SK-N-SH (cell line): ENCODE measurements at regions not wholly inside any gene's neighbourhood (a gene's known extent, or its start where the extent isn't known, plus 50 kb on each side); places are given as distances from the start of the nearest gene placed in this dataset.

Experiments used
- CTCF ChIA-PET: fragments of 300-600, 350-600 bp; formaldehyde crosslinking; extraction: SDS; loops from one replicate; lab custom pipeline; 2021; lab: Yijun Ruan, JAX
- POLR2A ChIA-PET: fragments of 350-600 bp; sonication (Branson Sonifier 250); formaldehyde crosslinking; extraction: SDS; loops from one replicate; lab custom pipeline; 2020; ENCODE audit warnings: antibody characterized with exemption, inconsistent platforms; lab: Yijun Ruan, JAX
- DNase-seq: peaks from one replicate; pipeline ENCODE4 v3.0.0; 2012
- H2AFZ ChIP-seq: fragments of 200-600 bp; sonication (generic); 2 replicates; pipeline ENCODE4 v1.8.1; 2016; ENCODE audit warnings: antibody characterized with exemption, mild to moderate bottlenecking, low read depth
- H3F3A ChIP-seq: fragments of 200-600 bp; sonication (generic); replicated peaks from 2 replicates; pipeline ENCODE3; 2016; ENCODE audit warnings: antibody characterized with exemption, mild to moderate bottlenecking; ENCODE audit not compliant: insufficient read depth
- H3K27ac ChIP-seq, 2 experiments: fragments of 200-500 bp in 1 of 2; fragments of 200-600 bp in 1 of 2; sonication (Bioruptor generic) in 1 of 2; sonication (generic), shearing (Covaris generic) in 1 of 2; 2 replicates each; pipeline versions ENCODE4 v1.5.1 to v1.6.1; 2014 to 2016; ENCODE audit warnings: low read depth in 2 of 2, inconsistent platforms in 1 of 2, low read length in 1 of 2, mild to moderate bottlenecking in 1 of 2, mixed read lengths in 1 of 2
- H3K27me3 ChIP-seq: fragments of 200-600 bp; sonication (generic), shearing (Covaris generic); 2 replicates; pipeline ENCODE4 v1.6.1; 2016; ENCODE audit warnings: mixed run types; ENCODE audit not compliant: insufficient read depth
- H3K36me3 ChIP-seq, 2 experiments: fragments of 200-500 bp in 1 of 2; fragments of 200-600 bp in 1 of 2; sonication (Bioruptor generic) in 1 of 2; sonication (generic) in 1 of 2; replicated peaks in 1 of 2; 2 replicates each; pipeline versions ENCODE3 to v1.5.1; 2014 to 2016; ENCODE audit warnings: low read length in 1 of 2, mild to moderate bottlenecking in 1 of 2; ENCODE audit not compliant: insufficient read depth in 2 of 2, control insufficient read depth in 1 of 2
- H3K4me1 ChIP-seq, 2 experiments: fragments of 200-500 bp in 1 of 2; fragments of 200-600 bp in 1 of 2; sonication (Bioruptor generic) in 1 of 2; sonication (generic), shearing (Covaris generic) in 1 of 2; 2 replicates each; pipeline versions ENCODE4 v1.5.1 to v1.6.1; 2014 to 2016; ENCODE audit warnings: low read depth in 1 of 2, low read length in 1 of 2, mixed run types in 1 of 2; ENCODE audit not compliant: insufficient read depth in 2 of 2, control insufficient read depth in 1 of 2
- H3K4me2 ChIP-seq: fragments of 200-600 bp; sonication (generic), shearing (Covaris generic); 2 replicates; pipeline ENCODE4 v1.6.1; 2017; ENCODE audit warnings: mixed run types
- H3K4me3 ChIP-seq, 2 experiments: fragments of 200-500 bp in 1 of 2; fragments of 200-600 bp in 1 of 2; sonication (Bioruptor generic) in 1 of 2; sonication (generic), shearing (Covaris generic) in 1 of 2; 2 replicates each; pipeline versions ENCODE4 v1.5.1 to v1.8.1; 2014 to 2016; ENCODE audit warnings: low read depth in 2 of 2, inconsistent platforms in 1 of 2, low read length in 1 of 2, mild to moderate bottlenecking in 1 of 2, mixed read lengths in 1 of 2, moderate library complexity in 1 of 2
- H3K79me2 ChIP-seq: fragments of 200-600 bp; sonication (generic); 2 replicates; pipeline ENCODE4 v1.8.1; 2017; ENCODE audit warnings: mild to moderate bottlenecking; ENCODE audit not compliant: insufficient read depth
- H3K9ac ChIP-seq: fragments of 200-600 bp; sonication (generic); 2 replicates; pipeline ENCODE4 v1.6.1; 2017; ENCODE audit warnings: mixed run types
- H3K9me2 ChIP-seq: fragments of 200-600 bp; sonication (generic); 2 replicates; pipeline ENCODE4 v1.6.1; 2017; ENCODE audit warnings: mixed run types
- H3K9me3 ChIP-seq: fragments of 200-600 bp; sonication (generic); 2 replicates; pipeline ENCODE4 v1.6.1; 2017; ENCODE audit warnings: mixed run types, mild to moderate bottlenecking, moderate library complexity
- H4K20me1 ChIP-seq: fragments of 200-600 bp; sonication (generic); 2 replicates; pipeline ENCODE4 v1.6.1; 2017; ENCODE audit warnings: mild to moderate bottlenecking, mixed run types; ENCODE audit not compliant: insufficient read depth
- CHD2 ChIP-seq: fragments of 150-350 bp; IDR thresholded peaks from 2 replicates; pipeline ENCODE4 v1.6.1; 2018; ENCODE audit warnings: low read length; ENCODE audit not compliant: partially characterized antibody
- CTCF ChIP-seq: fragments of 200-600 bp; sonication (generic); IDR thresholded peaks from 2 replicates; pipeline ENCODE4 v1.6.1; 2017; ENCODE audit warnings: antibody characterized with exemption, mild to moderate bottlenecking, moderate library complexity
- FOSL2 ChIP-seq: IDR thresholded peaks from 2 replicates; pipeline ENCODE4 v1.4.0; 2012; ENCODE audit warnings: low read depth, mild to moderate bottlenecking, moderate library complexity, borderline replicate concordance
- GATA2 ChIP-seq: sonication (generic); formaldehyde crosslinking; IDR thresholded peaks from 2 replicates; pipeline ENCODE4 v1.5.0; 2020; ENCODE audit warnings: mild to moderate bottlenecking, missing genetic modification reagents
- IRF3 ChIP-seq: fragments of 150-350 bp; IDR thresholded peaks from 2 replicates; pipeline ENCODE4 v1.6.1; 2016; ENCODE audit warnings: mild to moderate bottlenecking, low read depth, low read length
- JUND ChIP-seq: IDR thresholded peaks from 2 replicates; pipeline ENCODE4 v1.4.0; 2012
- MAX ChIP-seq: IDR thresholded peaks from 2 replicates; pipeline ENCODE4 v1.4.0; 2012; ENCODE audit warnings: low read depth
- NRF1 ChIP-seq: IDR thresholded peaks from 2 replicates; pipeline ENCODE4 v1.6.1; 2012; ENCODE audit warnings: low read depth, mild to moderate bottlenecking, low read length
- PBX3 ChIP-seq: IDR thresholded peaks from 2 replicates; pipeline ENCODE4; 2012
- POLR2AphosphoS5 ChIP-seq: IDR thresholded peaks from 2 replicates; pipeline ENCODE4 v1.6.1; 2012; ENCODE audit warnings: low read depth, low read length
- RAD21 ChIP-seq: IDR thresholded peaks from 2 replicates; pipeline ENCODE4 v1.6.1; 2012; ENCODE audit warnings: mild to moderate bottlenecking, low read length
- RXRA ChIP-seq: IDR thresholded peaks from 2 replicates; pipeline ENCODE4 v1.4.0; 2012; ENCODE audit warnings: low read depth, mild to moderate bottlenecking, borderline replicate concordance
- SMC3 ChIP-seq: IDR thresholded peaks from 2 replicates; pipeline ENCODE4 v1.6.1; 2012; ENCODE audit warnings: low read depth, low read length, improper control_type of control experiment
- TAF1 ChIP-seq: IDR thresholded peaks from 2 replicates; pipeline ENCODE4 v1.6.1; 2012; ENCODE audit warnings: low read depth, mild to moderate bottlenecking, low read length, moderate library complexity, borderline replicate concordance
- TCF12 ChIP-seq: IDR thresholded peaks from 2 replicates; pipeline ENCODE4 v1.4.0; 2012
- USF2 ChIP-seq: fragments of 150-350 bp; IDR thresholded peaks from 2 replicates; pipeline ENCODE4 v1.6.1; 2017; ENCODE audit warnings: antibody characterized with exemption, low read length, low read depth, borderline replicate concordance
- YY1 ChIP-seq: IDR thresholded peaks from 2 replicates; pipeline ENCODE4 v1.4.0; 2012; ENCODE audit warnings: low read depth, mild to moderate bottlenecking
- ZBTB33 ChIP-seq: IDR thresholded peaks from 2 replicates; pipeline ENCODE4 v1.4.0; 2012; ENCODE audit warnings: low read depth, borderline replicate concordance
- WGBS: methylation state at CpG from one replicate; pipeline ENCODE4 v1.1.6; 2017; ENCODE audit warnings: low lambda C conversion rate; 5-methylcytosine and 5-hydroxymethylcytosine counted together

GRCh38 chr1:90106311-90106710, 111.4 kb downstream of the ZNF326 start:
- no peak for DNase-seq

More at GRCh38 chr1:90106311-90106710, 111.4 kb downstream of the ZNF326 start:
- ChIA-PET POLR2A (no interaction called here), CTCF (interaction anchor here (2.7 kb wide), 1 partner anchor 8 kb away, joined by 10 read pairs; no protein-coding TSS in a partner anchor)
- Histone ChIP-seq H3K79me2 (no peaks in the 10 kb centered on the region), H3K9me2 (no peaks in the 10 kb centered on the region), H3K9me3 (no peaks in the 10 kb centered on the region), H3K36me3 (no peaks in the 10 kb centered on the region), H3K4me2 (no peak overlapping the region), H3F3A (no peaks in the 10 kb centered on the region), H3K4me3 (no peak overlapping the region), H2AFZ (no peak overlapping the region), H4K20me1 (no peaks in the 10 kb centered on the region), H3K27me3 (peaks cover 5% of the 10 kb centered on the region; the same call in 1 of the 2 replicates), H3K9ac (no peak overlapping the region), H3K4me1 (peaks cover 0 to 4% of the 10 kb centered on the region in 2 experiments; a peak in 3 of 4 replicates)
- 31% methylated on average over 4 of the region's 4 CpGs for WGBS
- no peak for TF ChIP-seq NRF1
- no peak for TF ChIP-seq ZBTB33
- TF ChIP-seq USF2: no peak
- TF ChIP-seq CTCF: no peak
- TF ChIP-seq SMC3: no peak
- TF ChIP-seq TCF12: no peak
- TF ChIP-seq TAF1: no peak
- no peak for TF ChIP-seq YY1
- TF ChIP-seq IRF3: no peak
- no peak for TF ChIP-seq RXRA
- no peak for TF ChIP-seq FOSL2
- TF ChIP-seq JUND: no peak
- TF ChIP-seq PBX3: no peak
- no peak for TF ChIP-seq CHD2
- TF ChIP-seq GATA2 (CRISPR knock-in tag): no peak
- no peak for TF ChIP-seq POLR2AphosphoS5
- TF ChIP-seq RAD21: no peak
- no peak for TF ChIP-seq MAX
- TF ChIP-seq, all 33 proteins: peak for 0
- H3K27ac ChIP-seq: no peak overlapping the region
